GM12878 (cell line): ENCODE measurements at regions not wholly inside any gene's neighbourhood (a gene's known extent, or its start where the extent isn't known, plus 50 kb on each side); places are given as distances from the start of the nearest gene placed in this dataset.

Experiments
- SREBF2 ChIP-seq: IDR thresholded peaks from 2 replicates; pipeline ENCODE4 v1.6.1; 2012; ENCODE audit warnings: mild to moderate bottlenecking, low read length
- TF ChIP-seq, protein P1 (sequence below): fragments of 450-650 bp; formaldehyde crosslinking; IDR thresholded peaks from 2 replicates; pipeline ENCODE4 v1.4.0; 2020; ENCODE audit warnings: mild to moderate bottlenecking, moderate library complexity
- TF ChIP-seq, protein P2 (sequence below): fragments of 450-650 bp; formaldehyde crosslinking; IDR thresholded peaks from 2 replicates; pipeline ENCODE4 v1.5.0; 2022; ENCODE audit warnings: mild to moderate bottlenecking, missing genetic modification characterization
- TF ChIP-seq, protein P3 (sequence below): fragments of 450-650 bp; conservative IDR thresholded peaks from 2 replicates; pipeline ENCODE4 v1.6.1; 2017; ENCODE audit warnings: mild to moderate bottlenecking, moderate library complexity

DNA sequence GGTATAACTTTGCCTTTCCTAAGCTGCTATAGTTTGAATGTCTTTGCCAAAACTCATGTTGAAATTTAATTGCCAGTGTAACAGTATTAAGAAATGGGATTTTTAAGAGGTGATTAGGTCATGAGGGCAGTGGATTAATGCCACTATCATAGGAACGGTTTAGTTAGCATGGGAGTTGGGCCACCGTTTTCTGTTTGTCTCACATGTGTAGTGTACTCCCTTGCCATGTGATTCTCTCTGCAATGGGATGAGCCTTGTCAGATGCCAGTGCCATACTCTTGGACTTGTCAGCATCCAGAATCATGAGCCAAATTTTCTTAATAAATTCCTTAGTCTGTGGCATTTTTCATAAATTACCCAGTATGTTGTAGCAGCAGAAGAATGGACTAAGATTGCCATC is 388.9 kb upstream of the RGPD4 start (continued):
- TF ChIP-seq, protein P1, sequence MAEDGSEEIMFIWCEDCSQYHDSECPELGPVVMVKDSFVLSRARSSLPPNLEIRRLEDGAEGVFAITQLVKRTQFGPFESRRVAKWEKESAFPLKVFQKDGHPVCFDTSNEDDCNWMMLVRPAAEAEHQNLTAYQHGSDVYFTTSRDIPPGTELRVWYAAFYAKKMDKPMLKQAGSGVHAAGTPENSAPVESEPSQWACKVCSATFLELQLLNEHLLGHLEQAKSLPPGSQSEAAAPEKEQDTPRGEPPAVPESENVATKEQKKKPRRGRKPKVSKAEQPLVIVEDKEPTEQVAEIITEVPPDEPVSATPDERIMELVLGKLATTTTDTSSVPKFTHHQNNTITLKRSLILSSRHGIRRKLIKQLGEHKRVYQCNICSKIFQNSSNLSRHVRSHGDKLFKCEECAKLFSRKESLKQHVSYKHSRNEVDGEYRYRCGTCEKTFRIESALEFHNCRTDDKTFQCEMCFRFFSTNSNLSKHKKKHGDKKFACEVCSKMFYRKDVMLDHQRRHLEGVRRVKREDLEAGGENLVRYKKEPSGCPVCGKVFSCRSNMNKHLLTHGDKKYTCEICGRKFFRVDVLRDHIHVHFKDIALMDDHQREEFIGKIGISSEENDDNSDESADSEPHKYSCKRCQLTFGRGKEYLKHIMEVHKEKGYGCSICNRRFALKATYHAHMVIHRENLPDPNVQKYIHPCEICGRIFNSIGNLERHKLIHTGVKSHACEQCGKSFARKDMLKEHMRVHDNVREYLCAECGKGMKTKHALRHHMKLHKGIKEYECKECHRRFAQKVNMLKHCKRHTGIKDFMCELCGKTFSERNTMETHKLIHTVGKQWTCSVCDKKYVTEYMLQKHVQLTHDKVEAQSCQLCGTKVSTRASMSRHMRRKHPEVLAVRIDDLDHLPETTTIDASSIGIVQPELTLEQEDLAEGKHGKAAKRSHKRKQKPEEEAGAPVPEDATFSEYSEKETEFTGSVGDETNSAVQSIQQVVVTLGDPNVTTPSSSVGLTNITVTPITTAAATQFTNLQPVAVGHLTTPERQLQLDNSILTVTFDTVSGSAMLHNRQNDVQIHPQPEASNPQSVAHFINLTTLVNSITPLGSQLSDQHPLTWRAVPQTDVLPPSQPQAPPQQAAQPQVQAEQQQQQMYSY (CRISPR knock-in tag): no peak
- TF ChIP-seq, protein P2, sequence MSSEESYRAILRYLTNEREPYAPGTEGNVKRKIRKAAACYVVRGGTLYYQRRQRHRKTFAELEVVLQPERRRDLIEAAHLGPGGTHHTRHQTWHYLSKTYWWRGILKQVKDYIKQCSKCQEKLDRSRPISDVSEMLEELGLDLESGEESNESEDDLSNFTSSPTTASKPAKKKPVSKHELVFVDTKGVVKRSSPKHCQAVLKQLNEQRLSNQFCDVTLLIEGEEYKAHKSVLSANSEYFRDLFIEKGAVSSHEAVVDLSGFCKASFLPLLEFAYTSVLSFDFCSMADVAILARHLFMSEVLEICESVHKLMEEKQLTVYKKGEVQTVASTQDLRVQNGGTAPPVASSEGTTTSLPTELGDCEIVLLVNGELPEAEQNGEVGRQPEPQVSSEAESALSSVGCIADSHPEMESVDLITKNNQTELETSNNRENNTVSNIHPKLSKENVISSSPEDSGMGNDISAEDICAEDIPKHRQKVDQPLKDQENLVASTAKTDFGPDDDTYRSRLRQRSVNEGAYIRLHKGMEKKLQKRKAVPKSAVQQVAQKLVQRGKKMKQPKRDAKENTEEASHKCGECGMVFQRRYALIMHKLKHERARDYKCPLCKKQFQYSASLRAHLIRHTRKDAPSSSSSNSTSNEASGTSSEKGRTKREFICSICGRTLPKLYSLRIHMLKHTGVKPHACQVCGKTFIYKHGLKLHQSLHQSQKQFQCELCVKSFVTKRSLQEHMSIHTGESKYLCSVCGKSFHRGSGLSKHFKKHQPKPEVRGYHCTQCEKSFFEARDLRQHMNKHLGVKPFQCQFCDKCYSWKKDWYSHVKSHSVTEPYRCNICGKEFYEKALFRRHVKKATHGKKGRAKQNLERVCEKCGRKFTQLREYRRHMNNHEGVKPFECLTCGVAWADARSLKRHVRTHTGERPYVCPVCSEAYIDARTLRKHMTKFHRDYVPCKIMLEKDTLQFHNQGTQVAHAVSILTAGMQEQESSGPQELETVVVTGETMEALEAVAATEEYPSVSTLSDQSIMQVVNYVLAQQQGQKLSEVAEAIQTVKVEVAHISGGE (CRISPR knock-in tag): no peak
- TF ChIP-seq, protein P3, sequence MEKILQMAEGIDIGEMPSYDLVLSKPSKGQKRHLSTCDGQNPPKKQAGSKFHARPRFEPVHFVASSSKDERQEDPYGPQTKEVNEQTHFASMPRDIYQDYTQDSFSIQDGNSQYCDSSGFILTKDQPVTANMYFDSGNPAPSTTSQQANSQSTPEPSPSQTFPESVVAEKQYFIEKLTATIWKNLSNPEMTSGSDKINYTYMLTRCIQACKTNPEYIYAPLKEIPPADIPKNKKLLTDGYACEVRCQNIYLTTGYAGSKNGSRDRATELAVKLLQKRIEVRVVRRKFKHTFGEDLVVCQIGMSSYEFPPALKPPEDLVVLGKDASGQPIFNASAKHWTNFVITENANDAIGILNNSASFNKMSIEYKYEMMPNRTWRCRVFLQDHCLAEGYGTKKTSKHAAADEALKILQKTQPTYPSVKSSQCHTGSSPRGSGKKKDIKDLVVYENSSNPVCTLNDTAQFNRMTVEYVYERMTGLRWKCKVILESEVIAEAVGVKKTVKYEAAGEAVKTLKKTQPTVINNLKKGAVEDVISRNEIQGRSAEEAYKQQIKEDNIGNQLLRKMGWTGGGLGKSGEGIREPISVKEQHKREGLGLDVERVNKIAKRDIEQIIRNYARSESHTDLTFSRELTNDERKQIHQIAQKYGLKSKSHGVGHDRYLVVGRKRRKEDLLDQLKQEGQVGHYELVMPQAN: no peak
- no peak for TF ChIP-seq SREBF2
